ENCODE measurements at regions not wholly inside any gene's neighbourhood (a gene's known extent, or its start where the extent isn't known, plus 50 kb on each side); places are given as distances from the start of the nearest gene placed in this dataset.

DNA sequence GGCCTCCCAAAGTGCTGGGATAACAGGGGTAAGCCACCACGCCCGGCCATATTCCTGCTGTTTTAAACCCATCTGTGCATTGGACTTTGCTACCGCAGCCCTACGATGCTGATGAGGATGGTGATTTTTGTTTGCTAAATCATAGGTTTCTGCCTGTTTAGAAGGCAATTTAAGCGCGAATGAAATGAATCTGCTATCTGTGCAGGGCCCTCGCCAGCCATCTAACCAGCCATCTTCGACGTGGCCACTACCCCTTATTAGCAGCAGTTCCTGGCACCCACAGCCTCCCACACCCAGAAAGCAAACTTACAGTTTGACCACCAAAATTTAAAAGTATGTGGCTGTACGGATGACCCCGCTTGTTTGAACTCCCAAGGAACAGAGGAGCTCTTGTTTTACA, 178.5 kb downstream of the SHOX start (continued):
- TF ChIP-seq, protein P1, sequence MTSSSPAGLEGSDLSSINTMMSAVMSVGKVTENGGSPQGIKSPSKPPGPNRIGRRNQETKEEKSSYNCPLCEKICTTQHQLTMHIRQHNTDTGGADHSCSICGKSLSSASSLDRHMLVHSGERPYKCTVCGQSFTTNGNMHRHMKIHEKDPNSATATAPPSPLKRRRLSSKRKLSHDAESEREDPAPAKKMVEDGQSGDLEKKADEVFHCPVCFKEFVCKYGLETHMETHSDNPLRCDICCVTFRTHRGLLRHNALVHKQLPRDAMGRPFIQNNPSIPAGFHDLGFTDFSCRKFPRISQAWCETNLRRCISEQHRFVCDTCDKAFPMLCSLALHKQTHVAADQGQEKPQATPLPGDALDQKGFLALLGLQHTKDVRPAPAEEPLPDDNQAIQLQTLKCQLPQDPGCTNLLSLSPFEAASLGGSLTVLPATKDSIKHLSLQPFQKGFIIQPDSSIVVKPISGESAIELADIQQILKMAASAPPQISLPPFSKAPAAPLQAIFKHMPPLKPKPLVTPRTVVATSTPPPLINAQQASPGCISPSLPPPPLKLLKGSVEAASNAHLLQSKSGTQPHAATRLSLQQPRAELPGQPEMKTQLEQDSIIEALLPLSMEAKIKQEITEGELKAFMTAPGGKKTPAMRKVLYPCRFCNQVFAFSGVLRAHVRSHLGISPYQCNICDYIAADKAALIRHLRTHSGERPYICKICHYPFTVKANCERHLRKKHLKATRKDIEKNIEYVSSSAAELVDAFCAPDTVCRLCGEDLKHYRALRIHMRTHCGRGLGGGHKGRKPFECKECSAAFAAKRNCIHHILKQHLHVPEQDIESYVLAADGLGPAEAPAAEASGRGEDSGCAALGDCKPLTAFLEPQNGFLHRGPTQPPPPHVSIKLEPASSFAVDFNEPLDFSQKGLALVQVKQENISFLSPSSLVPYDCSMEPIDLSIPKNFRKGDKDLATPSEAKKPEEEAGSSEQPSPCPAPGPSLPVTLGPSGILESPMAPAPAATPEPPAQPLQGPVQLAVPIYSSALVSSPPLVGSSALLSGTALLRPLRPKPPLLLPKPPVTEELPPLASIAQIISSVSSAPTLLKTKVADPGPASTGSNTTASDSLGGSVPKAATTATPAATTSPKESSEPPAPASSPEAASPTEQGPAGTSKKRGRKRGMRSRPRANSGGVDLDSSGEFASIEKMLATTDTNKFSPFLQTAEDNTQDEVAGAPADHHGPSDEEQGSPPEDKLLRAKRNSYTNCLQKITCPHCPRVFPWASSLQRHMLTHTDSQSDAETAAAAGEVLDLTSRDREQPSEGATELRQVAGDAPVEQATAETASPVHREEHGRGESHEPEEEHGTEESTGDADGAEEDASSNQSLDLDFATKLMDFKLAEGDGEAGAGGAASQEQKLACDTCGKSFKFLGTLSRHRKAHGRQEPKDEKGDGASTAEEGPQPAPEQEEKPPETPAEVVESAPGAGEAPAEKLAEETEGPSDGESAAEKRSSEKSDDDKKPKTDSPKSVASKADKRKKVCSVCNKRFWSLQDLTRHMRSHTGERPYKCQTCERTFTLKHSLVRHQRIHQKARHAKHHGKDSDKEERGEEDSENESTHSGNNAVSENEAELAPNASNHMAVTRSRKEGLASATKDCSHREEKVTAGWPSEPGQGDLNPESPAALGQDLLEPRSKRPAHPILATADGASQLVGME (CRISPR knock-in tag; IDR thresholded peaks at IDR 0.05), result no peak
- TF ChIP-seq FOXJ3 (CRISPR knock-in tag; IDR thresholded peaks at IDR 0.05) (no peak), TCFL5 (CRISPR knock-in tag; conservative IDR thresholded peaks at IDR 0.05) (no peak), ADNP (tag; IDR thresholded peaks at IDR 0.05) (no peak), GTF2E2 (tag; IDR thresholded peaks at IDR 0.05) (no peak), ZNF175 (CRISPR knock-in tag; IDR thresholded peaks at IDR 0.05; ENCODE audit: low read depth) (no peak), SMAD4 (CRISPR knock-in tag; conservative IDR thresholded peaks at IDR 0.05) (no peak), LARP7 (IDR thresholded peaks at IDR 0.05) (no peak), RUNX1 (IDR thresholded peaks at IDR 0.05; ENCODE audit: low read depth) (no peak), LEF1 (IDR thresholded peaks at IDR 0.05) (no peak), HNRNPK (IDR thresholded peaks at IDR 0.05; ENCODE audit: low read depth, low read length, poor library complexity, severe bottlenecking) (no peak), POLR2AphosphoS5 (IDR thresholded peaks at IDR 0.05; ENCODE audit: control insufficient read depth, insufficient read depth, low read depth, low read length) (no peak), NR2C1 (IDR thresholded peaks at IDR 0.05) (no peak), NR2C1 (tag; IDR thresholded peaks at IDR 0.05) (no peak), SMARCB1 (IDR thresholded peaks at IDR 0.05; ENCODE audit: insufficient read length, low read depth) (no peak), SIX5 (IDR thresholded peaks at IDR 0.05; ENCODE audit: borderline replicate concordance in 1 of 2, insufficient read depth in 1 of 2, low read depth in 1 of 2, low read length in 2 of 2) (no peak), FOSL1 (tag; conservative IDR thresholded peaks at IDR 0.05) (no peak)
- TF ChIP-seq, protein P2, sequence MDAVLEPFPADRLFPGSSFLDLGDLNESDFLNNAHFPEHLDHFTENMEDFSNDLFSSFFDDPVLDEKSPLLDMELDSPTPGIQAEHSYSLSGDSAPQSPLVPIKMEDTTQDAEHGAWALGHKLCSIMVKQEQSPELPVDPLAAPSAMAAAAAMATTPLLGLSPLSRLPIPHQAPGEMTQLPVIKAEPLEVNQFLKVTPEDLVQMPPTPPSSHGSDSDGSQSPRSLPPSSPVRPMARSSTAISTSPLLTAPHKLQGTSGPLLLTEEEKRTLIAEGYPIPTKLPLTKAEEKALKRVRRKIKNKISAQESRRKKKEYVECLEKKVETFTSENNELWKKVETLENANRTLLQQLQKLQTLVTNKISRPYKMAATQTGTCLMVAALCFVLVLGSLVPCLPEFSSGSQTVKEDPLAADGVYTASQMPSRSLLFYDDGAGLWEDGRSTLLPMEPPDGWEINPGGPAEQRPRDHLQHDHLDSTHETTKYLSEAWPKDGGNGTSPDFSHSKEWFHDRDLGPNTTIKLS (IDR thresholded peaks at IDR 0.05; ENCODE audit: borderline replicate concordance, low read depth), result no peak
- TF ChIP-seq, protein P3, sequence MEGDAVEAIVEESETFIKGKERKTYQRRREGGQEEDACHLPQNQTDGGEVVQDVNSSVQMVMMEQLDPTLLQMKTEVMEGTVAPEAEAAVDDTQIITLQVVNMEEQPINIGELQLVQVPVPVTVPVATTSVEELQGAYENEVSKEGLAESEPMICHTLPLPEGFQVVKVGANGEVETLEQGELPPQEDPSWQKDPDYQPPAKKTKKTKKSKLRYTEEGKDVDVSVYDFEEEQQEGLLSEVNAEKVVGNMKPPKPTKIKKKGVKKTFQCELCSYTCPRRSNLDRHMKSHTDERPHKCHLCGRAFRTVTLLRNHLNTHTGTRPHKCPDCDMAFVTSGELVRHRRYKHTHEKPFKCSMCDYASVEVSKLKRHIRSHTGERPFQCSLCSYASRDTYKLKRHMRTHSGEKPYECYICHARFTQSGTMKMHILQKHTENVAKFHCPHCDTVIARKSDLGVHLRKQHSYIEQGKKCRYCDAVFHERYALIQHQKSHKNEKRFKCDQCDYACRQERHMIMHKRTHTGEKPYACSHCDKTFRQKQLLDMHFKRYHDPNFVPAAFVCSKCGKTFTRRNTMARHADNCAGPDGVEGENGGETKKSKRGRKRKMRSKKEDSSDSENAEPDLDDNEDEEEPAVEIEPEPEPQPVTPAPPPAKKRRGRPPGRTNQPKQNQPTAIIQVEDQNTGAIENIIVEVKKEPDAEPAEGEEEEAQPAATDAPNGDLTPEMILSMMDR (IDR thresholded peaks at IDR 0.05 in 2 of 3, conservative IDR thresholded peaks at IDR 0.05 in 1 of 3; ENCODE audit: insufficient read depth in 2 of 3, low read depth in 1 of 3, low read length in 3 of 3), result no peak
